Endodermal cell (in vitro differentiated cells): ENCODE measurements at regions not wholly inside any gene's neighbourhood (a gene's known extent, or its start where the extent isn't known, plus 50 kb on each side); places are given as distances from the start of the nearest gene placed in this dataset.

Experiments used
- DNase-seq: peaks from one replicate; pipeline ENCODE4 v3.0.0-alpha.2; 2017
- H3K27ac ChIP-seq: 2 replicates; pipeline ENCODE4 v1.5.1; 2013; ENCODE audit warnings: mild to moderate bottlenecking, low read depth, low read length, moderate library complexity
- H3K27me3 ChIP-seq: 2 replicates; pipeline ENCODE4 v1.6.1; 2013; ENCODE audit warnings: mild to moderate bottlenecking, low read length, moderate library complexity; ENCODE audit not compliant: insufficient read depth, control insufficient read depth, poor library complexity, severe bottlenecking
- H3K36me3 ChIP-seq: 2 replicates; pipeline ENCODE4 v1.7.0; 2013; ENCODE audit warnings: mild to moderate bottlenecking, low read length, moderate library complexity; ENCODE audit not compliant: control insufficient read depth, insufficient read depth
- H3K4me1 ChIP-seq: one replicate; pipeline ENCODE4 v1.7.0; 2013; ENCODE audit warnings: low read length; ENCODE audit not compliant: control insufficient read depth, insufficient read depth
- H3K4me3 ChIP-seq: 2 replicates; pipeline ENCODE4 v1.5.1; 2013; ENCODE audit warnings: mild to moderate bottlenecking, low read length, moderate library complexity
- H3K9ac ChIP-seq: 2 replicates; pipeline ENCODE4 v1.6.1; 2013; ENCODE audit warnings: mild to moderate bottlenecking, low read length, moderate library complexity; ENCODE audit not compliant: poor library complexity, severe bottlenecking; ENCODE audit errors: extremely low read depth
- H3K9me3 ChIP-seq: 2 replicates; pipeline ENCODE4 v1.6.1; 2013; ENCODE audit warnings: mild to moderate bottlenecking, low read length, moderate library complexity; ENCODE audit not compliant: control insufficient read depth
- H3K27ac Mint-ChIP-seq: 2 replicates; pipeline ENCODE4 v1.8.0; 2020; ENCODE audit warnings: mixed read lengths
- H3K27me3 Mint-ChIP-seq: 2 replicates; pipeline ENCODE4 v1.8.0; 2021; ENCODE audit warnings: mild to moderate bottlenecking, mixed read lengths; ENCODE audit not compliant: insufficient read depth
- H3K36me3 Mint-ChIP-seq: 2 replicates; pipeline ENCODE4 v1.8.0; 2020; ENCODE audit warnings: low read depth, mixed read lengths
- H3K4me1 Mint-ChIP-seq: 2 replicates; pipeline ENCODE4 v1.8.0; 2020; ENCODE audit warnings: mixed read lengths
- H3K4me3 Mint-ChIP-seq: 2 replicates; pipeline ENCODE4 v1.8.0; 2020; ENCODE audit warnings: mild to moderate bottlenecking, moderate library complexity, mixed read lengths
- H3K9me3 Mint-ChIP-seq: 2 replicates; pipeline ENCODE4 v1.8.0; 2020; ENCODE audit warnings: mild to moderate bottlenecking, mixed read lengths
- whole genome bisulfite sequencing, 2 experiments: methylation state at CpG; one replicate each; pipeline versions ENCODE4 v1.1.5 to v1.1.7; 2013; ENCODE audit warnings: missing lambda C conversion rate in 2 of 2, mixed read lengths in 1 of 2; ENCODE audit not compliant: insufficient coverage in 1 of 2, insufficient read length in 1 of 2; 5-methylcytosine and 5-hydroxymethylcytosine counted together
- TF ChIP-seq, protein P1 (sequence below): fragments of 200-600 bp; sonication (generic); conservative IDR thresholded peaks from 2 replicates; pipeline ENCODE4 v1.5.0; 2021; ENCODE audit warnings: antibody characterized with exemption, mild to moderate bottlenecking

DNA sequence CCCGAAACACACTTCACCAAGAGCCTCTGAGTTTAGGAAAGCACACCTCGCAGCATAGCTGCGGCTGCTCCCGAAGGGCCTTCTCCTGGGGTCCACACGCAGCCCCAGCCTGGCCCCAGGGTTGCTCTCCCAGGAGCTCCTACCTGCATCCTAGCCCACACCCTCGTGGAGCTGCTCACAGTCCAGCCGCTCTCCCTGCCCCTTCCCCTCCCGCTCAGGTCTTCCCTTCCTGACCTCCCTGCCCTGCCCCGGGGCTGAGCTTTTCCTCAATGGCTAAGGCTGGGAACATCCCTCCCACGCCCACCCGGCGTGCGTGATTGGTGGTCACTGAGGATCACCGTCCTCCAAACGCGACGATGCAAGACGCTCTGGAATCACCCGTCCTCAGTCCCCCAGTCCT lies 205.8 kb downstream of the FNDC1 start:
- no peak overlapping the region for H3K27ac ChIP-seq
- H3K9me3 Mint-ChIP-seq: peaks cover 12% of the 10 kb centered on the region
- no peaks in the 10 kb centered on the region for H3K36me3 ChIP-seq
- no peaks in the 10 kb centered on the region for H3K27me3 ChIP-seq
- no peak overlapping the region for H3K27ac Mint-ChIP-seq
- H3K4me3 Mint-ChIP-seq: no peak overlapping the region
- H3K36me3 Mint-ChIP-seq: no peaks in the 10 kb centered on the region
- no peaks in the 10 kb centered on the region for H3K4me1 Mint-ChIP-seq
- 89 to 95% methylated on average over 16 to 19 of the region's 19 CpGs for WGBS, 2 experiments
- H3K9ac ChIP-seq: no peak overlapping the region
- no peak for DNase-seq
- H3K4me3 ChIP-seq: no peak overlapping the region
- peaks cover 5% of the 10 kb centered on the region for H3K27me3 Mint-ChIP-seq
- TF ChIP-seq, protein P1, sequence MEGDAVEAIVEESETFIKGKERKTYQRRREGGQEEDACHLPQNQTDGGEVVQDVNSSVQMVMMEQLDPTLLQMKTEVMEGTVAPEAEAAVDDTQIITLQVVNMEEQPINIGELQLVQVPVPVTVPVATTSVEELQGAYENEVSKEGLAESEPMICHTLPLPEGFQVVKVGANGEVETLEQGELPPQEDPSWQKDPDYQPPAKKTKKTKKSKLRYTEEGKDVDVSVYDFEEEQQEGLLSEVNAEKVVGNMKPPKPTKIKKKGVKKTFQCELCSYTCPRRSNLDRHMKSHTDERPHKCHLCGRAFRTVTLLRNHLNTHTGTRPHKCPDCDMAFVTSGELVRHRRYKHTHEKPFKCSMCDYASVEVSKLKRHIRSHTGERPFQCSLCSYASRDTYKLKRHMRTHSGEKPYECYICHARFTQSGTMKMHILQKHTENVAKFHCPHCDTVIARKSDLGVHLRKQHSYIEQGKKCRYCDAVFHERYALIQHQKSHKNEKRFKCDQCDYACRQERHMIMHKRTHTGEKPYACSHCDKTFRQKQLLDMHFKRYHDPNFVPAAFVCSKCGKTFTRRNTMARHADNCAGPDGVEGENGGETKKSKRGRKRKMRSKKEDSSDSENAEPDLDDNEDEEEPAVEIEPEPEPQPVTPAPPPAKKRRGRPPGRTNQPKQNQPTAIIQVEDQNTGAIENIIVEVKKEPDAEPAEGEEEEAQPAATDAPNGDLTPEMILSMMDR: no peak
- peaks cover 23% of the 10 kb centered on the region for H3K9me3 ChIP-seq
- no peaks in the 10 kb centered on the region for H3K4me1 ChIP-seq

- Histone ChIP-seq H3K36me3 (no peaks in the 10 kb centered on the region), H3K27me3 (no peaks in the 10 kb centered on the region), H3K4me1 (no peaks in the 10 kb centered on the region), H3K4me3 (no peak overlapping the region), H3K9me3 (peaks cover 30% of the 10 kb centered on the region), H3K9ac (no peak overlapping the region), H3K27ac (no peak overlapping the region)
- no peaks in the 10 kb centered on the region for H3K4me1 Mint-ChIP-seq
- H3K9me3 Mint-ChIP-seq: peaks cover 22% of the 10 kb centered on the region
- DNase-seq: no peak
- H3K27me3 Mint-ChIP-seq: peaks cover 5% of the 10 kb centered on the region
- H3K4me3 Mint-ChIP-seq: no peak overlapping the region
- WGBS, 2 experiments: 82 to 100% methylated on average over 3 to 6 of the region's 6 CpGs
- no peak overlapping the region for H3K27ac Mint-ChIP-seq
- TF ChIP-seq, protein P1: no peak
- H3K36me3 Mint-ChIP-seq: no peaks in the 10 kb centered on the region
These were observed 204.5 kb downstream of the FNDC1 start for GRCh38 chr6:159373670-159374069.

- H3K9me3 Mint-ChIP-seq: peaks cover 34% of the 10 kb centered on the region
- no peaks in the 10 kb centered on the region for H3K36me3 Mint-ChIP-seq
- WGBS, 2 experiments: 82 to 100% methylated on average over 2 of the region's 2 CpGs
- TF ChIP-seq, protein P1: no peak
- Histone ChIP-seq H3K27me3 (no peaks in the 10 kb centered on the region), H3K4me3 (no peak overlapping the region), H3K27ac (no peak overlapping the region), H3K9me3 (peaks cover 30% of the 10 kb centered on the region), H3K36me3 (no peaks in the 10 kb centered on the region), H3K4me1 (no peaks in the 10 kb centered on the region), H3K9ac (no peak overlapping the region)
- DNase-seq: no peak
- no peaks in the 10 kb centered on the region for H3K4me1 Mint-ChIP-seq
- H3K27me3 Mint-ChIP-seq: no peaks in the 10 kb centered on the region
- no peak overlapping the region for H3K27ac Mint-ChIP-seq
- H3K4me3 Mint-ChIP-seq: no peak overlapping the region
These were observed 203.1 kb downstream of the FNDC1 start for GRCh38 chr6:159372333-159372732.
